H1 (cell line): ENCODE measurements at regions not wholly inside any gene's neighbourhood (a gene's known extent, or its start where the extent isn't known, plus 50 kb on each side); places are given as distances from the start of the nearest gene placed in this dataset.

Experiments
- CTCF ChIA-PET: fragments of 300-600 bp; sonication (Branson Sonifier 250); formaldehyde crosslinking; loops from one replicate; lab custom pipeline; 2021; ENCODE audit not compliant: partially characterized antibody; lab: Charles Lee
- POLR2A ChIA-PET: fragments of 300-600 bp; sonication (Branson Sonifier 250); formaldehyde crosslinking; loops from one replicate; lab custom pipeline; 2021; ENCODE audit warnings: inconsistent platforms; ENCODE audit not compliant: partially characterized antibody; lab: Charles Lee
- DNase-seq, 2 experiments: peaks; one replicate each; pipeline versions ENCODE4 v3.0.0 to v3.0.0-alpha.2; 2010 to 2022; ENCODE audit warnings: low spot score in 2 of 2, low read depth in 1 of 2, mixed read lengths in 1 of 2
- FAIRE-seq: peaks from 2 replicates; lab custom pipeline; 2011; peaks lifted over from hg19 to GRCh38; lab: Jason Lieb, UNC
- H2AFZ ChIP-seq: 2 replicates; pipeline ENCODE4 v1.8.1; 2012; ENCODE audit warnings: low read length, inconsistent platforms
- H2AK5ac ChIP-seq: 2 replicates; pipeline ENCODE4 v1.6.1; 2013; ENCODE audit warnings: low read depth, low read length
- H2BK120ac ChIP-seq: replicated peaks from 2 replicates; pipeline ENCODE3; 2013; ENCODE audit warnings: low read depth, low read length, inconsistent platforms
- H2BK12ac ChIP-seq: 2 replicates; pipeline ENCODE4 v1.6.1; 2013; ENCODE audit warnings: low read depth, low read length
- H2BK15ac ChIP-seq: 2 replicates; pipeline ENCODE4 v1.6.1; 2013; ENCODE audit warnings: low read length
- H2BK20ac ChIP-seq: 2 replicates; pipeline ENCODE4 v1.6.1; 2013; ENCODE audit warnings: low read length
- H2BK5ac ChIP-seq: 2 replicates; pipeline ENCODE4 v1.6.1; 2013; ENCODE audit warnings: low read depth, low read length
- H3K14ac ChIP-seq: 2 replicates; pipeline ENCODE4 v1.6.1; 2013; ENCODE audit warnings: inconsistent platforms; ENCODE audit not compliant: insufficient read length
- H3K18ac ChIP-seq: 2 replicates; pipeline ENCODE4 v1.6.1; 2013; ENCODE audit warnings: low read length; ENCODE audit errors: extremely low read depth
- H3K23ac ChIP-seq: 2 replicates; pipeline ENCODE4 v1.6.1; 2013; ENCODE audit warnings: inconsistent platforms; ENCODE audit not compliant: insufficient read length
- H3K23me2 ChIP-seq: 2 replicates; pipeline ENCODE4 v1.6.1; 2013; ENCODE audit warnings: low read depth, low read length
- H3K27ac ChIP-seq: 2 replicates; pipeline ENCODE4 v1.6.1; 2011; ENCODE audit warnings: low read depth, low read length, inconsistent platforms
- H3K27me3 ChIP-seq, 4 experiments: replicated peaks in 1 of 4; 1 replicate in 1 of 4; 2 replicates in 3 of 4; pipeline versions ENCODE4 v1.6.1 to v1.8.1; 2011 to 2013; ENCODE audit warnings: low read length in 3 of 4, mild to moderate bottlenecking in 3 of 4, inconsistent platforms in 2 of 4, mixed read lengths in 2 of 4, moderate library complexity in 1 of 4; ENCODE audit not compliant: control insufficient read depth in 3 of 4, insufficient read depth in 3 of 4; ENCODE audit errors: extremely low read depth in 1 of 4
- H3K36me3 ChIP-seq, 4 experiments: 2 replicates each; pipeline versions ENCODE4 v1.6.1 to v1.8.1; 2011 to 2013; ENCODE audit warnings: mild to moderate bottlenecking in 4 of 4, low read length in 3 of 4, moderate library complexity in 2 of 4, control low read depth in 1 of 4, inconsistent platforms in 1 of 4; ENCODE audit not compliant: insufficient read depth in 4 of 4, control insufficient read depth in 2 of 4
- H3K4ac ChIP-seq: replicated peaks from 2 replicates; pipeline ENCODE3; 2013; ENCODE audit warnings: low read length, low read depth, mixed read lengths, inconsistent platforms; ENCODE audit not compliant: insufficient read length
- H3K4me1 ChIP-seq, 4 experiments: replicated peaks in 1 of 4; 1 replicate in 1 of 4; 2 replicates in 3 of 4; pipeline versions ENCODE4 v1.6.1 to v1.8.1; 2011 to 2013; ENCODE audit warnings: low read length in 3 of 4, inconsistent platforms in 2 of 4, mixed read lengths in 1 of 4; ENCODE audit not compliant: insufficient read depth in 4 of 4, control insufficient read depth in 3 of 4
- H3K4me2 ChIP-seq, 2 experiments: 2 replicates each; pipeline versions ENCODE4 v1.6.1 to v1.8.1; 2011 to 2013; ENCODE audit warnings: low read depth in 2 of 2, low read length in 2 of 2, control low read depth in 1 of 2, inconsistent platforms in 1 of 2, mild to moderate bottlenecking in 1 of 2; ENCODE audit not compliant: insufficient read depth in 1 of 2
- H3K4me3 ChIP-seq, 4 experiments: fragments of 200-600, 300-600 bp in 1 of 4; sonication (generic), shearing (Covaris generic), sonication (Bioruptor Twin) in 1 of 4; 2 replicates each; pipeline versions ENCODE4 v1.5.1 to v1.8.1; 2011 to 2016; ENCODE audit warnings: low read length in 4 of 4, low read depth in 3 of 4, control low read depth in 2 of 4, inconsistent platforms in 2 of 4, mild to moderate bottlenecking in 2 of 4, mixed read lengths in 1 of 4, moderate library complexity in 1 of 4; ENCODE audit not compliant: insufficient read depth in 2 of 4; ENCODE audit errors: extremely low read depth in 1 of 4
- H3K56ac ChIP-seq: replicated peaks from 2 replicates; pipeline ENCODE3; 2013; ENCODE audit warnings: low read depth, mild to moderate bottlenecking, mixed read lengths, low read length, inconsistent platforms; ENCODE audit not compliant: insufficient read length
- H3K79me1 ChIP-seq: 2 replicates; pipeline ENCODE4 v1.6.1; 2013; ENCODE audit warnings: low read depth, low read length, control low read depth
- H3K79me2 ChIP-seq, 2 experiments: 2 replicates each; pipeline versions ENCODE4 v1.6.1 to v1.8.1; 2012 to 2013; ENCODE audit warnings: low read length in 2 of 2, mild to moderate bottlenecking in 2 of 2, inconsistent platforms in 1 of 2; ENCODE audit not compliant: insufficient read depth in 2 of 2, control insufficient read depth in 1 of 2
- H3K9ac ChIP-seq, 4 experiments: replicated peaks in 1 of 4; 1 replicate in 1 of 4; 2 replicates in 3 of 4; pipeline versions ENCODE4 v1.6.1 to v1.8.1; 2011 to 2013; ENCODE audit warnings: low read depth in 3 of 4, low read length in 3 of 4, control low read depth in 2 of 4, mild to moderate bottlenecking in 2 of 4, moderate library complexity in 2 of 4, inconsistent platforms in 1 of 4; ENCODE audit errors: extremely low read depth in 1 of 4
- H3K9me3 ChIP-seq, 2 experiments: 2 replicates each; pipeline versions ENCODE4 v1.6.1 to v1.8.1; 2012 to 2013; ENCODE audit warnings: mild to moderate bottlenecking in 2 of 2, moderate library complexity in 2 of 2, control low read depth in 1 of 2, inconsistent platforms in 1 of 2, low read depth in 1 of 2, low read length in 1 of 2, mixed read lengths in 1 of 2; ENCODE audit not compliant: insufficient read depth in 2 of 2
- H4K20me1 ChIP-seq, 2 experiments: replicated peaks in 1 of 2; 2 replicates each; pipeline versions ENCODE3 to v1.8.1; 2011 to 2013; ENCODE audit warnings: inconsistent platforms in 2 of 2, low read length in 2 of 2, mild to moderate bottlenecking in 1 of 2; ENCODE audit not compliant: insufficient read depth in 2 of 2, control insufficient read depth in 1 of 2
- H4K5ac ChIP-seq: 2 replicates; pipeline ENCODE4 v1.6.1; 2013; ENCODE audit warnings: low read length, low read depth, mixed read lengths, inconsistent platforms; ENCODE audit not compliant: insufficient read length
- H4K8ac ChIP-seq: 2 replicates; pipeline ENCODE4 v1.8.0; 2013; ENCODE audit warnings: mild to moderate bottlenecking, moderate library complexity, low read length, inconsistent platforms; ENCODE audit not compliant: insufficient read depth; ENCODE audit errors: extremely low read depth
- H4K91ac ChIP-seq: replicated peaks from 2 replicates; pipeline ENCODE3; 2013; ENCODE audit warnings: low read length, mixed read lengths, inconsistent platforms; ENCODE audit not compliant: insufficient read length
- ASH2L ChIP-seq: fragments of 200-600, 300-600 bp; sonication (generic); IDR thresholded peaks from one replicate; pipeline ENCODE4 v1.7.1; 2017; ENCODE audit warnings: low read length
- CHD1 ChIP-seq: IDR thresholded peaks from 2 replicates; pipeline ENCODE4 v1.6.1; 2012; ENCODE audit warnings: low read depth, low read length, improper control_type of control experiment
- CTBP2 ChIP-seq: IDR thresholded peaks from 2 replicates; pipeline ENCODE4 v1.7.0; 2011; ENCODE audit warnings: borderline replicate concordance, mild to moderate bottlenecking, moderate library complexity, mixed read lengths, low read length; ENCODE audit not compliant: insufficient read depth, insufficient read length
- EGR1 ChIP-seq: IDR thresholded peaks from 2 replicates; pipeline ENCODE4 v1.6.1; 2011; ENCODE audit warnings: low read depth, low read length, borderline replicate concordance
- FOSL1 ChIP-seq: IDR thresholded peaks from 2 replicates; pipeline ENCODE4 v1.6.1; 2011; ENCODE audit warnings: mild to moderate bottlenecking, low read depth, low read length, moderate library complexity; ENCODE audit not compliant: insufficient read depth
- GABPA ChIP-seq: IDR thresholded peaks from 2 replicates; pipeline ENCODE4 v1.6.1; 2011; ENCODE audit warnings: mild to moderate bottlenecking, low read length, moderate library complexity, borderline replicate concordance; ENCODE audit not compliant: insufficient read depth
- HDAC6 ChIP-seq: IDR thresholded peaks from one replicate; pipeline ENCODE4 v1.7.1; 2012; ENCODE audit warnings: low read depth, mild to moderate bottlenecking, inconsistent platforms, low read length, moderate library complexity
- NRF1 ChIP-seq: IDR thresholded peaks from 2 replicates; pipeline ENCODE4 v1.6.1; 2011; ENCODE audit warnings: mild to moderate bottlenecking, low read depth, low read length, improper control_type of control experiment
- POLR2AphosphoS5 ChIP-seq: IDR thresholded peaks from 2 replicates; pipeline ENCODE4 v1.6.1; 2011; ENCODE audit warnings: low read depth, low read length
- RNF2 ChIP-seq: fragments of 200-900, 300-1000 bp; sonication (generic); IDR thresholded peaks from 2 replicates; pipeline ENCODE4 v1.7.1; 2016; ENCODE audit warnings: borderline replicate concordance, low read depth, mild to moderate bottlenecking, antibody characterized with exemption, low read length; ENCODE audit not compliant: poor library complexity, severe bottlenecking; ENCODE audit errors: missing control alignments
- SUZ12 ChIP-seq: fragments of 200-600 bp; sonication (generic); IDR thresholded peaks from 2 replicates; pipeline ENCODE4 v1.6.1; 2012; ENCODE audit warnings: mild to moderate bottlenecking, inconsistent platforms, low read length, moderate library complexity, mixed read lengths
- TEAD4 ChIP-seq: IDR thresholded peaks from 2 replicates; pipeline ENCODE4 v1.6.1; 2012; ENCODE audit warnings: low read depth, low read length, inconsistent platforms, mixed read lengths
- WGBS, 2 experiments: shearing (Covaris generic) in 1 of 2; methylation state at CpG; one replicate each; pipeline versions ENCODE4 v1.1.6 to v1.1.7; 2013 to 2015; ENCODE audit warnings: low lambda C conversion rate in 2 of 2, mixed read lengths in 2 of 2, inconsistent platforms in 1 of 2, low coverage in 1 of 2, missing lambda C conversion rate in 1 of 2; ENCODE audit not compliant: insufficient replicate concordance in 2 of 2, insufficient coverage in 1 of 2, insufficient read length in 1 of 2; ENCODE audit errors: extremely low coverage in 1 of 2, missing lambda C conversion rate in 1 of 2; 5-methylcytosine and 5-hydroxymethylcytosine counted together

- no peaks in the 10 kb centered on the region for H4K20me1 ChIP-seq
- H3K36me3 ChIP-seq: no peaks in the 10 kb centered on the region
- no peak overlapping the region for H3K27ac ChIP-seq
- FAIRE-seq (no peak), DNase-seq (no peak)
- WGBS, 2 experiments: 0% methylated on average over 1 of the region's 1 CpG; no CpG with 5 or more reads in 1 of the 2 experiments
- peaks cover 0 to 4% (median 0%) of the 10 kb centered on the region in 4 experiments; a peak in 3 of 7 replicates for H3K4me1 ChIP-seq
- no peak overlapping the region for H4K8ac ChIP-seq
- H3K4me3 ChIP-seq: no peak overlapping the region
- H2AFZ ChIP-seq: no peak overlapping the region
- no peaks in the 10 kb centered on the region for H3K27me3 ChIP-seq
- H4K91ac ChIP-seq: no peak overlapping the region
- no peaks in the 10 kb centered on the region for H3K23me2 ChIP-seq
- no peak overlapping the region for H3K18ac ChIP-seq
- TF ChIP-seq SUZ12 (no peak), ASH2L (no peak), NRF1 (no peak), POLR2AphosphoS5 (no peak), CTBP2 (no peak), CHD1 (no peak), GABPA (no peak), HDAC6 (no peak), FOSL1 (no peak), RNF2 (no peak), TEAD4 (no peak), EGR1 (no peak)
- H2AK5ac ChIP-seq: no peak overlapping the region
- H3K9ac ChIP-seq: no peak overlapping the region
- no peak overlapping the region for H4K5ac ChIP-seq
- H3K23ac ChIP-seq: no peak overlapping the region
- H3K9me3 ChIP-seq: no peaks in the 10 kb centered on the region
- no peak overlapping the region for H2BK15ac ChIP-seq
- no peak overlapping the region for H3K4ac ChIP-seq
- H2BK20ac ChIP-seq: no peak overlapping the region
- no peak overlapping the region for H2BK12ac ChIP-seq
- no peak overlapping the region for H2BK120ac ChIP-seq
- no peak overlapping the region for H3K4me2 ChIP-seq
- peaks cover 3% of the 10 kb centered on the region; the same call in 1 of the 2 replicates for H3K79me1 ChIP-seq
- H2BK5ac ChIP-seq: no peak overlapping the region
- ChIA-PET POLR2A (interaction anchor here (1.2 to 1.8 kb wide), 3 partner anchors 14 to 108 kb away, joined by 4 to 5 read pairs (median 4); a partner anchor contains a TSS), CTCF (interaction anchor here (1.1 to 3.8 kb wide), 5 partner anchors 9 to 54 kb away, joined by 3 to 13 read pairs (median 5); a partner anchor contains a TSS)
- no peak overlapping the region for H3K14ac ChIP-seq
- no peak overlapping the region for H3K56ac ChIP-seq
- no peaks in the 10 kb centered on the region for H3K79me2 ChIP-seq
Measured at GRCh38 chr11:8796941-8797340, 114.0 kb upstream of the AKIP1 start.
